H1 (cell line): ENCODE measurements at regions not wholly inside any gene's neighbourhood (a gene's known extent, or its start where the extent isn't known, plus 50 kb on each side); places are given as distances from the start of the nearest gene placed in this dataset.

Experiments used
- EGR1 ChIP-seq: IDR thresholded peaks from 2 replicates; pipeline ENCODE4 v1.6.1; 2011; ENCODE audit warnings: low read depth, low read length, borderline replicate concordance
- GTF2F1 ChIP-seq: IDR thresholded peaks from 2 replicates; pipeline ENCODE4 v1.6.1; 2012; ENCODE audit warnings: low read depth, low read length, improper control_type of control experiment, borderline replicate concordance
- KDM1A ChIP-seq: fragments of 200-600, 300-600 bp; sonication (generic); IDR thresholded peaks from 2 replicates; pipeline ENCODE4 v1.7.1; 2016; ENCODE audit warnings: mild to moderate bottlenecking, low read length, borderline replicate concordance
- SIX5 ChIP-seq: IDR thresholded peaks from 2 replicates; pipeline ENCODE4 v1.6.1; 2011; ENCODE audit warnings: mild to moderate bottlenecking, low read depth, low read length
- TAF7 ChIP-seq: optimal IDR thresholded peaks from 2 replicates; pipeline ENCODE3; 2011; ENCODE audit warnings: low read depth, mild to moderate bottlenecking, inconsistent platforms, low read length, moderate library complexity, borderline replicate concordance

GRCh38 chr13:73370066-73370465 lies 311.3 kb downstream of the KLF5 start (continued):
- TF ChIP-seq GTF2F1 (no peak), KDM1A (no peak), SIX5 (no peak), EGR1 (no peak), TAF7 (no peak)
- TF ChIP-seq, all 59 proteins: peak for 0
